Mesenteric fat pad (tissue), 1 donor: ENCODE measurements at regions not wholly inside any gene's neighbourhood (a gene's known extent, or its start where the extent isn't known, plus 50 kb on each side); places are given as distances from the start of the nearest gene placed in this dataset.

Source experiments
- DNase-seq: peaks from one replicate; pipeline ENCODE4 v3.0.0-alpha.2; 2020; ENCODE audit warnings: low spot score
- donor health status: DM: yes; HTN: yes; CAD: no.

DNA sequence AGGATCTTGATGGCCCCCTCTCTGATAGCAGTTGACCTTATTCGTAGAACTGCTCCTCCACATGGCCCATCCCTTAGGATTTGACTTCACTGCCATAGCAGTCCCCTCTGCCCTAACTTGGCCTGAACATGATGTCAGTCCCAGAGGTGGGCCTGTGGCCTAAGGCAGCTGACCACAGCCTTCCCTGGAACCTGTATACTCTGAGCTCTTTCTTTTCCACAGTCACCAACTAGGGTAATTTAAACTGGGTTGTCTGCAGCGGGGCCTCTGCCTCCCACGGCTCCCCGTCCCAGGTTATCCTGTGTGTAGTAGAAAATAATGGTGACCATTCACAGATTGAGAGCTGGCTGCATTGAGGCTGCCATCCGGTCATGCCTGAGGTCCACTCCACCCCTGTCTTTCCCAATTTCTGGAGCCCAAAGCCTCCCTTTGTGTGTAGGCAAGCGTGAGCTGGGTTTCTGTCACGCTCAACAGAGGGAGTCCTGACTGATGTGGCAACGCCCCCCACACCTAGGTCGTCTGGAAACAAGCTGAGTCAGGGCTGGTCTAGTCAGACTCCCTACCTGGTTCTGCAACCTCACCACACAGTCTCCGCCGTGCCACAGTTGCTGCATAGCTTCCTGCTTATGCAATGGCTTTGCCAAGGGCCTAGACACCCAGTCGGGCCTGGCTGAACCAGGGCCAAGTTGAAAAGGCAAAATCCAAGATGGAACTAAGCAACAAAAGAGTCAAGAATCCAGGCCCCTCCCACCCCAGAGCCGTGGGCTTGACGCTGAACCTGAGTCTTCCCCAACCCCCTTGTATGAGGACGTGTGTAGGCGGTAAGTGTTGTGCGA lies 284.5 kb downstream of the XXYLT1 start:
- no peak for DNase-seq

DNA sequence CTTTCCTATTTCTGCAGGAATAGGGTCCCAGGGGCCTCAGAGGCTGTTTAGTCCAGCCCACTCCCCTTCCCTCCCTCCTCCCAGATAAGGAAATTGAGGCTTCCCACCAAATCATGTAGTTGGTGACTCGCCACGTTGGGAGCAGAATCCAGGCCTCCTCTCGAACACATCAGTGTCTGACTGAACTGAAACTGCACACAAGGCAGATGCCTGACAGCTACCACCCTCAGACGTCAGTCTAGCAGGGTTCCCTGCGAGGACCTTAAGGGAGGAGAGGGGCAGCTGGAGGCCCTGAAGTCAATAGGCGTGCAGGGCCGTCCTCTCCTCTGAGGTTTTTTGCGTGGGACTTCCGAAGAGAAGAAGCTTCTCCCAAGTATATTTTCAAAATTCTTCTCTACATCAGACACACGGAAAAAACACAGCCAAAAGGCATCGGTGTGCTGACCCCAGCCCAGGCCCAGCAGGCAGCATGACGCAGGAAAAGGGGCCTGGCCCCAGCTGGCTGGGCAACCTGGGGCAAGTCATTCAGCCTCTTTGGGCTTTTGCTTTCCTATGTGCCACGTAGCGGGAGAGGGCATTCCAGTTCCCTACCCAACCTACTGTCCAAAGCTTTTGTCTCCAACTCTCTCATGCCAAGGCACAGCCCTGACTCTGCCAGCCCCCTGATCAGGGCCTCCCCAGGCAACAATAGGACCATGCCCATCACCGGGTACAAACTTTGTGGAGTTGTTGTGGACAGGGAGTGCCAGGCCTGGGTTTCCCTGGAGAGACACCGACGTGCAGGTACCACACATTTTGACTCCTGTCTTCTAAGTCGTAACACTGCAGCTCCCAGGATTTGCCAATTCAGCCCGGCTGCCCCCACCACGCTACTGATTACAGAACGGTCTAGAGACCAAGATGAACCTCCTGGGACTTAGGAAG lies 283.1 kb downstream of the XXYLT1 start:
- DNase-seq: no peak

DNA sequence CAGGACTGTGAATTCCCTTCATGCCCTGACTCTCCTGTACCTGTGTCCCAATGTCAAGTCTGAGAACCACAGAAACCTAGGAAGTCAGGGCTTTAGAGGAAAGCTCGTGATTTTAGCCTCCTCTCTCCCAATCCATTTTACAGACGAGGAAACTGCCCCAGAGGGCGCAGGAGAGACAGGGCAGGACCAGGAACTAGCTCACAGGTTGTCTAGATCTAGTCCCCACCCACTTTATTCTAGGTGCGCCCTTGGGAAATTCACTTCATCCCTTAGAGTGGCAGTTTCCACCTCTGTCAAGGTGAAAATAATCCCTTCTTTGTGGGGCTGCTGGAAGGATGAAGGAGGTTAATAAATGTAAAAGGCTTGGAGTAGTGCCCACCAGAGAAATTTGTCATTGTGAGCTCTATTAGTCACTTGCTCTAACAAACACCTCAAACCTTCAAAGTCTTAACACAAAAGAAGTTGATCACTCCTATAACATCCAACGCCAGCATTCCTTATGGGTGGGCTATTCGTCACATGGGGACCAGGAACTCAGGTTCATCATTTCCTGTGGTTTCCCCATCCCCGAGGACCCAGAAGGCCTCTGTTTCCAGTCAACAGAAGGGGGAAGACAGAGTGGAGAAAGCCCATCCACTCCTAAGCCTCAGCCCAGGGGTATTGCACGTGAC lies 282.3 kb downstream of the XXYLT1 start:
- DNase-seq: no peak

DNA sequence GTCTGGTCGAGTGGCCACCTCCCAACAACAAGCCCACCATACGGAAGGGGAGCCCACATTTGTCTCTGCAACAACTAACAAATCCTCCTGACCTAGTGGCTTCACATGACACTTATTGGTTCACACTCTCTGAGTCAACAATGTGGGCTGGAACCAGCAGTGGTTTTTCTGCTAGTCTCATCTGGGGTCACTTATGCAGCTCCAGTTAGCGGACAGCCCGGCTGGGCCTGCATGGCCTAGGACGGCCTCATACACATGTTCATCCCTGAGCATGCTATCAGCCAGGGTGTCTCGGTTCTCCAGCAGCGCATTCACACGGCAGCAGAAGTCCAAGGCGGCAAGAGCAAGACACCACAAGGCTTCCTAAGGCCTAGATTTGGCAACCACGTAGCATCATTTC lies 281.7 kb downstream of the XXYLT1 start:
- no peak for DNase-seq

DNA sequence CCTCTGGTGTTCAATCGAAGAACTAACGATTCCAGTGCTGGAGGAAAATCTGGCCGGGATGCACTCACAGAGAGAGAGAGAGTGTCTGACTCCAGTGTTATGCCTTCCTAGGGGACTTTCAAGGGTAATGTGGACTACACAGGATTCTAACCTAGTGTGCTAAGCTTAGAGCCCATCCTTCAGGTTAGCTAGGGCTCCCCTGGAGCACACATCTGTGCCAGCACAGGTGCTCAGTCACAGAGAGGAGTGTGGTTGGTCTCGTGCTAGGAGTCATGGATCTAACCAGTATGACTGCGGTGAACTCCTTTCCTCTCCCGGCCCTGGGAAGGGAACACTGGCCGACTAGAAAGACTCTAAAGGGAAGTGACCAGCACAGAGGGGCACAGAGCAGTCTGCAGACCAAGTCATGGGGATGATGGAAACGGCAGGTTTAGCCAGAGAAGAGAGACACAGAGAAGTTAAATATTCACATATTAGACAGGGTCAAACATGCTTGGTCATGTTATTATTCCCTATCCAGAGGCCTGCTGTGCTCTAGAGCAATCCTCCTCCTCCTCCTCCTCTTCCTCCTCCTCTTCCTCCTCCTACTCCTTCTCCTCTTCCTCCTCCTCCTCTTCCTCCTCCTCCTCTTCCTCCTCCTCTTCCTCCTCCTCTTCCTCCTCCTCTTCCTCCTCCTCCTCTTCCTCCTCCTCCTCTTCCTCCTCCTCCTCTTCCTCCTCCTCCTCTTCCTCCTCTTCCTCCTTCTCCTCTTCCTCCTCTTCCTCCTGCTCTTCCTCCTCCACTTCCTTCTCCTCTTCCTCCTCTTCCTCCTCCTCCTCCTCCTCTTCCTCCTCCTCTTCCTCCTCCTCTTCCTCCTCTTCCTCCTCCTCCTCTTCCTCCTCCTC lies 280.3 kb downstream of the XXYLT1 start:
- no peak for DNase-seq

DNA sequence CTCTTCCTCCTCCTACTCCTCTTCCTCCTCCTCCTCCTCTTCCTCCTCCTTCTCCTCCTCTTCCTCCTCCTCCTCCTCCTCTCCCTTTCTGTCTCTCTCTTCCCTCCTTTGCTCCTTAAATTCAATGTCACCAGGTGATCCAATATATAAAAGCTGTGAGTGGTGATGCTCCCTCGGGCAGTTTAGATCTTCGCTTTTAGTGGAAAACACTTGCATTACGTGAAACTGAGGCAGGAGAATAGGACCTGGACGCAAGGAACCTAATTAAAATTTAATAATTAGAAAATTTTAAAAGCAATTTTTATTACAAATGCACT lies 279.7 kb downstream of the XXYLT1 start:
- no peak for DNase-seq

DNA sequence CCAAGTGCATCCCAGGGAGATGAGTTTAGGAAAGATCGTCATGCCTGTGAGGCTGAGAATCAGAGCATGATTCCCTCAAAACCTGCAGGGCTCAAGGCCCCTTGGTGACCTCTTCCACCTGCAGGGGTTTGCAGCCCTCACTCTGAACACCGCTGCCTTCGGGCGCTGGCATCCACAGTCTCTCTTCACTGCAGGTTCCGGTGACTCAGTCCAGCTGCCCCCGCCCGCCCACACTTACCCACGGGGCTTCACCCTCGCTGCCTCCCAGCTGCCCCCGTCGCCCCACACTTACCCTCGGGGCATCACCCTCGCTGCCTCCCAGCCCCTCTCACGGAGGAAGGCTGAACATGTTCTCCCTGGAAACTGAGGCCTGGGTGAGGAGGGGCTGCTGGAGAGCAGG lies 277.1 kb downstream of the XXYLT1 start:
- DNase-seq: no peak

DNA sequence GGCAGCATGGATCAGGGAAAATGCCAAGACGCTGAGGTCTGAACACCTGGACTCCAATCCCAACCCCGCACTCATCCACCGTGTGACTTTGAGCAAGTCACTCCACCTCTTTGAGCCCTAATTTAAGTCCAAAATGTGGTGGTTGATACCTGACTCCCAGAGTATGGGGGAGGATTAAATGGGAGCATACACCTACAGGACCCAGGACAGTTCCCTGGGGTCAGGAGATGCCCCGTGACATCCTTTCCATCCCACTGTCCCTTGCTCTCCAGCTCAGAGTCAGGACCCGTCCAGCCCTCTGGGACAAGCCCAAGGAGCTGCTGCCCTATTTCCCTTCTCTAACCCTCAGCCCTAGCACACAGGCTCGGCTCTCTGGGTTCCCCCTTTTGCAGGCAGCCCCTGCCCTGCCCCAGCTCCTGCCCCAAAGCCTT lies 276.4 kb downstream of the XXYLT1 start:
- no peak for DNase-seq

DNA sequence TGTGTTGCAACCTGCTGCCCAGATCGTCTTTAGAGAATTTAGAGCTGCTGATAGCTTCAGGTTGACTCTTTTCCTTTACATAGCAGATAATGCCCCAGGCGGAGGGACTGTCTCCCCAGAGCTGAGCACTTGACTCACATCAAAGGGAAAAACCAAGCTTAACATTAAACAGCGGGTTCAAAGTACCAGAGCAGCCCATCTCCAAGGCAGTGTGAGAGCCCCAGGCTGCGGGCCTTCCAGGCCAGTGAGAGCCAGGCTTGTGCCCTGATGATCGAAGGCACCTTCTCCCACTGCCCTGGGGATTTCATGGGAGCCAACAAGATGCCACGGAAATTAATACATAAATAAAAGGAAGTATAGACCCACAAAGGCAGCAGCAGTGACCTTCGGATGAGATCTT lies 275.6 kb downstream of the XXYLT1 start:
- no peak for DNase-seq

DNA sequence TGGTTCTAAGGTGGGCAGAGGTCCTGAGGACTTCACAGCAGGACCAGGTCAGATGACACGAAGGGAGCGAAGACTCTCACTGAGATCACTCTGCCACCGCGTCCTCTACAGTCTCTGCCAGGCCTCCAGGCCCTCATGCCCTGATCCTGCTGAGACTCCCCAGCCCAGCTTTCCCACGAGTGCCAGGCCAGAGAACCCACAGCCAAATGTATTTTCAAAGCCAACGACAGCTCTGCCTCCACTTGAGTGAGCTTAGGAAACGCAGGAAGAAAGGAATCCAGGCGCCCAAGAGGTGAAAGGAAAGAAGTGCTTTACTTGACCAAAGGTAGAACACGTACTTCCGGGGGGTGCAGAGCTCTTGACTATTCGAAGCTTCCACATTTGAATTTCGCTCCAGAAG lies 275.0 kb downstream of the XXYLT1 start:
- no peak for DNase-seq

DNA sequence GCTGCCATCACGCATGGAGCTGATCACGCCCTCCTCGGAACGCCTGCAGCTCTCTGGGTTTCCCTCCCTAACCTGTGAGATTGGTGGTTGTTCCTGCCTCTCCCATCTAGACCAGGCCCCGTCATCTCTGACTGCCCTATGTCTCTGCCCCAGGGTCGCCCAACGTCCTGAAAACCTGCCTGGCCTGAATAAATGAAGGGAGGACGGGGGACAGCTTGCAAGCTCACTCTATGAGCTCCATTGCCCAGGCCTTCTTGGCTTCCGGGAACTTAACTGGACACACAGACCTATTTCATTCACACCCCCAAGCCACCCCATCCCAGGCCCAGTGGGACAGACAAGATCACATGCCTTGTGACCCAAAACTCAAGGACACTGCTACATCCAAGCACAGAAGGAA lies 274.2 kb downstream of the XXYLT1 start:
- no peak for DNase-seq

DNA sequence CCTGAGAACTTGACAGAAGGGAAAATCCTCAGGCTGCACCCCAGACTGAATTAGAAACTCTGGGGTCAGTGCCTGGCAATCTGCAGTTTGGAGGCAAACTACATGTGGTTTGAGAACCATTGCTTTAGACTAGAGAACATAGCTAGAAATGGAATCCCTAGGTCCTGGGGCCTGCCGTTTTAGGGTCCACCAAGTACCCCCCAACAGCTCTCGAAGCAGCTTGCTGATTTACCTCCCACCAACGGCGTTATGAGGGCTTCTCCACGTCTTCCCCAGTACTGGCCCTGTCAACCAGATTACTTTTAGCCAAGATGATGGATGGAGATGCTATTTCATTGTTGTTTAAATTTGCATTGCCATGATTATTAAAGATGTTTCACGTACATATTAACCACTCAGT lies 272.5 kb downstream of the XXYLT1 start:
- DNase-seq: no peak

DNA sequence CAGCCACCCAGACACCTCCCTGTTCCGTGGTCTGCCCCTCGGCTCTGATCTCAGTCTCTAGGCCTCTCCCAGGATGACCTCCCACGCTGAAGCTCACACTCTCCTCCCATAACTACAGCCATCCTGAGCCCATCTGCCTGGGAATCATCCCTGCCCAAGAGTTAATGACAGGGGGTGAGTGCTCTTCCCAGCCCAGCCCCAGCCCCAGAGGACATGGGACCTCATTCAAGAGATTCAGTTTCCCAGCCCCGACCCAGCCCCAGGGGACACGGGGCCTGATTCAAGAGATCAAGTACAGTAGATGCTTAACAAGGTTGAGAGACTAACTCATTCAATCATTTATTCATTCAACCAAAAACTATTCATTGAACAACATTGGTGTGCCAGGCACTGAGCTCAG lies 272.0 kb downstream of the XXYLT1 start:
- no peak for DNase-seq

DNA sequence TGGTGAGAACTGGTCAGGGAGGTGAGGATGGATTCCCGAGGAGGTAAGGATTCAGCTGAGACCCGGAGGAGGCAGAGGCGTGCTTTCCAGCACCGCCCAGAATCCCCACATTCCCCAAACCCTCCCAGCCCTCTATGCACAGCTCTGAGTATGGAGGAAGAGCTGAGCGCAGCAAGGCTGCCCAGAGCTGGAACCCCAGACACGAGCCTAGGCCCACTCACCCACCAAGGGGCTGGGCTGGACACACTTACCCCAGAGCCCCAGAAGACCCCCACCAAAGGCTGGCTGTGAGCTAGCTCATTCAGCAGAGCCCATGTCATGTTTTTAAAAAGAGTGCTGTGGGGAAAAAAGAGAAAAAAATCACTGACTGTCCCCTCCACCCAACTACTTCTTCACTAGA lies 271.5 kb downstream of the XXYLT1 start:
- DNase-seq: no peak

DNA sequence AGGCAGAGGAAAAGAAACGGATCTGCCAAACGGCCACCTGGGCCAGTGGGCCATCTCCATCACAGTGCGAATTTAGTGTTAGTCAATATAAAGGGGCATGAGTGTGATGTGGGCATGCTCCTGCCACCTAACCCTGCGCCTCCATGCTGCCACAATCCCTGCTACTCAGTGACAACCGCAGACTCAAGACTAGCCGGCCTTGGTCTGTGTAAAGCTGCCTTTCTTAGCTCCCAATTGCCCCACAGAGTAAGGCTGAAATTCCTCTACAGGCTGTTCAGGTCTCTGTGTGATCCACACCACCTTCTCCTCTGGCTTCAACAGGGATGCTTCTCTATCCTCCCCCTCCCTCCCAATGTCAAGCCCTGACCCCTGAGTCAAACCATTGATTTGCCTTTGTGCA lies 269.7 kb downstream of the XXYLT1 start:
- DNase-seq: no peak

DNA sequence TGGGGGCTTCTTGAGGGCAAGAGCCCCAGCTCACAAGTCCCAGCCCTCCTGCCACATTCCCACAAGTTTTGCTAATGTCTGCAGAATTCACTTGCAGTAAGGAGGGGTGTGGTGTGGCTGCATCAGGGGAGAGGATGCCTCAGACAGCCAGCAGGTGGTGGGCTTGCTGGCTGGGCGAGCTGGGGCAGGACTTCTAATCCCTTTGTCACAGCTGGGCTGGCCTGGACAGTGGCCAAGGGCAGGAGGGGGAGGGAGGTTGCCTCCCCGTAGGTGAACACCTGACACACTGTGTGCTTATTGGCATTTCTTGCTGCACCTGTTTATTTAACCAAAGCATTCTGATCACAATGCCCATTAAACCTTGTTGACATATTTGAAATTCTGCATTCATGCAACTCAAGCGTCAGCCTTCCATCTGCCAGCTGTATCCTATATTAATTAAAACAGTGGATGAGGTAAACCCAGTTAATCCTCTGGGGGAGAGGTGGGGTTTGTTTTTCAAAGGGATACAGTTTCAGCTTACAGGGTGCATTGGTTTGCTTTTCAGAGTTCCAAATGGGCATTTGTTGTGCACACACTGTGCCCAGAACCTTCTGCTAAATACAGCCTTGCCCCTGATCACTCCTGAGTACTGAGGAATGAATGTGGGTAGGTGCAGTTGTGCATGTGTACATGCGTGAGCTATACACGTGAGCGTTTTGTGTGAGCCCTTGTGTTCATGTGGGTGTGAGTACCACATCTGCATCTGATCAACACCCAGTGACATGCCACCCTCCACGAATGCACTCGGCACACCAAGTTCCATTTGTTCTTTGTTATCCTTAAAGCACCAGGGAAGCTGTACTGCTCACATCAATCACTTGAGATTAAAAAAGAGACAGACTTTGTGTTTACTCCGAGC lies 268.7 kb downstream of the XXYLT1 start:
- no peak for DNase-seq

DNA sequence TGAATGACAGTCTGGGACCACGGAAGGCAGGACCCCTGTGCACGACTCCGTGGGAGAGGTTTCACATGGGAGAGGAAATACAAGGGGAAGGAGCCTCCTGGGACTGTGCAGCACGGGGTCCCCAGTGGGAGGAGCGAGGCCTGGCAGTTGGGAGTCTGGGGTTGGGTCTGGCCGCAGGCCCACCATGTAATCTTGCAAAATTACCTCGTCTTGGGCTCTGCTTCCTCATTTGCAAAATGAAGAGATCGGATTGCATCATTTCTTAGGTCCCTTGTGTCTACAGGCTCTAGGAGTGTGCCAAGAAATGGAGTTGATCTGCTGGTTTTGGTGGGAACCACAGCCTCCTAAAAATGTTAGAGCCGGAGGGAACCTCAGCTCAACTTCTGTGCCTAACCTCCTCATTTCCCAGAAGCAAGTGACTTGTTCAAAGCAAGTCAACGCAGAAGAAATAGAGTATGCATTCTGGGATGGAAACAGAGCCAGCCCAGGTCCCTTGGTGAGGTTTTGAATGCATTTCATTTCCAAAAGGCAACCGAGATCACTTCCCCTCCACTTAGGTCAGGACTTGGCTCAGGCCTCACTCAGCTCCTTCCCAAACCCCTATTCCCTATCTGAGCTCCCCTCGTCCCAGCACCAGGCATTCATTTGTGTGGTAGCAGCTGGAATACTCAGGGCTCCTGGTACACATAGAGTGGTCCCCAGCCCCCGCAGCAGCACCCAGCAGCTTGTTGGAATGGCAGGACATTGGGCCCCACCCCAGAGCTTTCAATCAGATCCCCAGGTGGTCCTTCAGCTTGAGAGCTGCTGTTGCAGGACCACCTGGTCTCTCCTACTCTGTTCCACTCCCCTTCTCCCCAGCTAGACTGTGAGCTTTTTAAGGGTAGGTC lies 267.7 kb downstream of the XXYLT1 start:
- no peak for DNase-seq

DNA sequence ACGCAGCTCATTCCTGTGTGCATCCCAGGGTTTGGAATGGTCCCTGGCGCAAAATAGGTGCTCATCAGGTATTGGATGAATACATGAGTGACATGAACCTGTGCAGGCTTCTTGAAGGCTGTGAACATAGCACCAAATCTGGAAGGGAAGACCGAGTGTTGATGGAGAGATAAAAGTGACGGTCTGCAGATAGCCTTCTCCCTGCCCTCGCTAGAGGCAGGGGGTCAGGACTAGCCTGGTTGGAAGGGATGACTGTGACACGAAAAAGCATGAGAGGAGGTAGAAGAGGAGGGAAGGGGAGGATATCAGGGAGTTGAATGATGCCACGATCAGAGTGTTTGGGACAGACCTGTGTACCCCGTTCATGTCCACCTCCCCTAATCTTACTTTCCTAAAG lies 267.1 kb downstream of the XXYLT1 start:
- DNase-seq: no peak
